IMR-90 (cell line): ENCODE measurements at regions not wholly inside any gene's neighbourhood (a gene's known extent, or its start where the extent isn't known, plus 50 kb on each side); places are given as distances from the start of the nearest gene placed in this dataset.

Experiments used
- BHLHE40 ChIP-seq: fragments of 150-350 bp; IDR thresholded peaks from 2 replicates; pipeline ENCODE4 v1.6.1; 2016; ENCODE audit warnings: mild to moderate bottlenecking, low read depth, low read length
- CEBPB ChIP-seq: IDR thresholded peaks from 2 replicates; pipeline ENCODE4 v1.6.1; 2012; ENCODE audit warnings: low read depth, low read length, improper control_type of control experiment
- FOS ChIP-seq: fragments of 150-350 bp; IDR thresholded peaks from 2 replicates; pipeline ENCODE4 v1.6.1; 2016; ENCODE audit warnings: low read depth, low read length
- MAZ ChIP-seq: IDR thresholded peaks from 2 replicates; pipeline ENCODE4 v1.6.1; 2012; ENCODE audit warnings: low read depth, mild to moderate bottlenecking, low read length, improper control_type of control experiment, moderate library complexity, borderline replicate concordance
- MXI1 ChIP-seq: IDR thresholded peaks from 2 replicates; pipeline ENCODE4 v1.6.1; 2012; ENCODE audit warnings: low read depth, mild to moderate bottlenecking, low read length, moderate library complexity, borderline replicate concordance
- NFE2L2 ChIP-seq: fragments of 150-350 bp; IDR thresholded peaks from 2 replicates; pipeline ENCODE4 v1.6.1; 2016; ENCODE audit warnings: low read depth, mild to moderate bottlenecking, low read length
- POLR2A ChIP-seq: IDR thresholded peaks from 2 replicates; pipeline ENCODE4 v1.6.1; 2012; ENCODE audit warnings: mild to moderate bottlenecking, low read depth, low read length
- RAD21 ChIP-seq: IDR thresholded peaks from 2 replicates; pipeline ENCODE4 v1.6.1; 2012; ENCODE audit warnings: low read length, improper control_type of control experiment
- RCOR1 ChIP-seq: IDR thresholded peaks from 2 replicates; pipeline ENCODE4 v1.6.1; 2012; ENCODE audit warnings: mild to moderate bottlenecking, low read length, improper control_type of control experiment; ENCODE audit not compliant: insufficient replicate concordance
- RFX5 ChIP-seq: IDR thresholded peaks from 2 replicates; pipeline ENCODE4 v1.8.0; 2012; ENCODE audit warnings: low read depth, mild to moderate bottlenecking, low read length, moderate library complexity
- SMC3 ChIP-seq: fragments of 150-350 bp; IDR thresholded peaks from 2 replicates; pipeline ENCODE4 v1.6.1; 2016; ENCODE audit warnings: low read depth, mild to moderate bottlenecking, antibody characterized with exemption, low read length, moderate library complexity
- TF ChIP-seq, protein P1 (sequence below): conservative IDR thresholded peaks from 2 replicates; pipeline ENCODE4 v1.5.1; 2012; ENCODE audit warnings: mild to moderate bottlenecking, low read depth, low read length, improper control_type of control experiment
- TF ChIP-seq, protein P2 (sequence below): fragments of 150-350 bp; IDR thresholded peaks from 2 replicates; pipeline ENCODE4 v1.6.1; 2016; ENCODE audit warnings: low read depth, mild to moderate bottlenecking, low read length, moderate library complexity, borderline replicate concordance
- TF ChIP-seq, protein P3 (sequence below): fragments of 150-350 bp; IDR thresholded peaks from 2 replicates; pipeline ENCODE4 v1.6.1; 2017; ENCODE audit warnings: mild to moderate bottlenecking, antibody characterized with exemption, low read length, low read depth

DNA sequence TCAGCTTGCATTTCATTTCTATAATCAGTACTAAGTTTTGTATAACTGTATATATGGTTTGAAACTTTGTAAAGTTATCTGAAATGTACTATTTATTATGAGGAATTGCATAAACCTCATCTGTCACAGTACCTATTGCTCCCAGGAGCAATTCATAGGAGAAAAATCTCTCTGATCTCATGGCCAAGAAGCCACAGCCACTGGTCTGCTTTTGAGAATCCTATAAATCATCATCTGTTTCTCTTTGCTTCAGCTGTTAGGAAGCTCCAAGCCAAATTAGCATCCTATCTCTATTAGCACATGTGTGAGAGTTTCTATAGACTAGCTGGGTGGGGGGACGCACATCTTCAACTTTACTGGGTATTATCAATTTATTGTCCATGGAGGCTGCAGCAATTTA is 210.3 kb downstream of the CYP26B1 start:
- TF ChIP-seq, protein P1, sequence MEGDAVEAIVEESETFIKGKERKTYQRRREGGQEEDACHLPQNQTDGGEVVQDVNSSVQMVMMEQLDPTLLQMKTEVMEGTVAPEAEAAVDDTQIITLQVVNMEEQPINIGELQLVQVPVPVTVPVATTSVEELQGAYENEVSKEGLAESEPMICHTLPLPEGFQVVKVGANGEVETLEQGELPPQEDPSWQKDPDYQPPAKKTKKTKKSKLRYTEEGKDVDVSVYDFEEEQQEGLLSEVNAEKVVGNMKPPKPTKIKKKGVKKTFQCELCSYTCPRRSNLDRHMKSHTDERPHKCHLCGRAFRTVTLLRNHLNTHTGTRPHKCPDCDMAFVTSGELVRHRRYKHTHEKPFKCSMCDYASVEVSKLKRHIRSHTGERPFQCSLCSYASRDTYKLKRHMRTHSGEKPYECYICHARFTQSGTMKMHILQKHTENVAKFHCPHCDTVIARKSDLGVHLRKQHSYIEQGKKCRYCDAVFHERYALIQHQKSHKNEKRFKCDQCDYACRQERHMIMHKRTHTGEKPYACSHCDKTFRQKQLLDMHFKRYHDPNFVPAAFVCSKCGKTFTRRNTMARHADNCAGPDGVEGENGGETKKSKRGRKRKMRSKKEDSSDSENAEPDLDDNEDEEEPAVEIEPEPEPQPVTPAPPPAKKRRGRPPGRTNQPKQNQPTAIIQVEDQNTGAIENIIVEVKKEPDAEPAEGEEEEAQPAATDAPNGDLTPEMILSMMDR: no peak
- TF ChIP-seq, protein P2, sequence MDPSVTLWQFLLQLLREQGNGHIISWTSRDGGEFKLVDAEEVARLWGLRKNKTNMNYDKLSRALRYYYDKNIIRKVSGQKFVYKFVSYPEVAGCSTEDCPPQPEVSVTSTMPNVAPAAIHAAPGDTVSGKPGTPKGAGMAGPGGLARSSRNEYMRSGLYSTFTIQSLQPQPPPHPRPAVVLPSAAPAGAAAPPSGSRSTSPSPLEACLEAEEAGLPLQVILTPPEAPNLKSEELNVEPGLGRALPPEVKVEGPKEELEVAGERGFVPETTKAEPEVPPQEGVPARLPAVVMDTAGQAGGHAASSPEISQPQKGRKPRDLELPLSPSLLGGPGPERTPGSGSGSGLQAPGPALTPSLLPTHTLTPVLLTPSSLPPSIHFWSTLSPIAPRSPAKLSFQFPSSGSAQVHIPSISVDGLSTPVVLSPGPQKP: no peak
- TF ChIP-seq POLR2A (no peak), BHLHE40 (no peak), SMC3 (no peak), CEBPB (no peak), MXI1 (no peak), RAD21 (no peak), RCOR1 (no peak), NFE2L2 (no peak), RFX5 (no peak), MAZ (no peak), FOS (no peak)
- TF ChIP-seq, protein P3, sequence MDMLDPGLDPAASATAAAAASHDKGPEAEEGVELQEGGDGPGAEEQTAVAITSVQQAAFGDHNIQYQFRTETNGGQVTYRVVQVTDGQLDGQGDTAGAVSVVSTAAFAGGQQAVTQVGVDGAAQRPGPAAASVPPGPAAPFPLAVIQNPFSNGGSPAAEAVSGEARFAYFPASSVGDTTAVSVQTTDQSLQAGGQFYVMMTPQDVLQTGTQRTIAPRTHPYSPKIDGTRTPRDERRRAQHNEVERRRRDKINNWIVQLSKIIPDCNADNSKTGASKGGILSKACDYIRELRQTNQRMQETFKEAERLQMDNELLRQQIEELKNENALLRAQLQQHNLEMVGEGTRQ: no peak
